Glutamatergic neuron (in vitro differentiated cells): ENCODE measurements at regions not wholly inside any gene's neighbourhood (a gene's known extent, or its start where the extent isn't known, plus 50 kb on each side); places are given as distances from the start of the nearest gene placed in this dataset.
"Not testable (repeated sequence)": the region's sequence is repeated elsewhere in the genome, so short reads cannot be mapped to it uniquely, and the experiment has no call there.

Experiments
- DNase-seq: peaks from one replicate; pipeline ENCODE4 v3.0.0; 2022
- H3K27ac Mint-ChIP-seq: one replicate; pipeline ENCODE4 v1.8.0; 2020; ENCODE audit warnings: mild to moderate bottlenecking, mixed read lengths, inconsistent platforms; ENCODE audit not compliant: unreplicated experiment
- H3K27me3 Mint-ChIP-seq: one replicate; pipeline ENCODE4 v1.8.0; 2020; ENCODE audit warnings: mild to moderate bottlenecking, moderate library complexity, mixed read lengths, inconsistent platforms; ENCODE audit not compliant: unreplicated experiment
- H3K36me3 Mint-ChIP-seq: one replicate; pipeline ENCODE4 v1.8.0; 2020; ENCODE audit warnings: mild to moderate bottlenecking, mixed read lengths, inconsistent platforms; ENCODE audit not compliant: unreplicated experiment
- H3K4me1 Mint-ChIP-seq: one replicate; pipeline ENCODE4 v1.8.0; 2020; ENCODE audit warnings: mild to moderate bottlenecking, low read depth, mixed read lengths, inconsistent platforms; ENCODE audit not compliant: unreplicated experiment
- H3K4me3 Mint-ChIP-seq: one replicate; pipeline ENCODE4 v1.8.0; 2020; ENCODE audit warnings: mild to moderate bottlenecking, mixed read lengths, inconsistent platforms; ENCODE audit not compliant: unreplicated experiment
- H3K9me3 Mint-ChIP-seq: one replicate; pipeline ENCODE4 v1.8.0; 2020; ENCODE audit warnings: mild to moderate bottlenecking, moderate library complexity, mixed read lengths, inconsistent platforms; ENCODE audit not compliant: unreplicated experiment
- CTCF ChIP-seq: fragments of 200-600 bp; sonication (generic); IDR thresholded peaks from one replicate; pipeline ENCODE4 v1.5.0; 2021; ENCODE audit not compliant: partially characterized antibody, unreplicated experiment

GRCh38 chr21:22374218-22374969 is 1376.2 kb downstream of the NCAM2 start:
- H3K27ac Mint-ChIP-seq: no peak overlapping the region
- H3K4me3 Mint-ChIP-seq: no peak overlapping the region

GRCh38 chr21:22377795-22378194 is 1379.6 kb downstream of the NCAM2 start:
- not testable (repeated sequence) for H3K27me3 Mint-ChIP-seq, H3K36me3 Mint-ChIP-seq, DNase-seq, H3K4me3 Mint-ChIP-seq, H3K4me1 Mint-ChIP-seq, H3K27ac Mint-ChIP-seq, H3K9me3 Mint-ChIP-seq

More at GRCh38 chr21:22374218-22374969, 1376.2 kb downstream of the NCAM2 start:
- DNase-seq: no peak
- H3K9me3 Mint-ChIP-seq: no peaks in the 10 kb centered on the region
- H3K36me3 Mint-ChIP-seq: no peaks in the 10 kb centered on the region
- peaks cover 1% of the 10 kb centered on the region for H3K27me3 Mint-ChIP-seq
- TF ChIP-seq CTCF: no peak
- no peaks in the 10 kb centered on the region for H3K4me1 Mint-ChIP-seq

GRCh38 chr21:22393324-22393723 is 1395.1 kb downstream of the NCAM2 start:
- no peak overlapping the region for H3K4me3 Mint-ChIP-seq
- H3K27me3 Mint-ChIP-seq: peaks cover 8% of the 10 kb centered on the region

GRCh38 chr21:22395965-22396364 is 1397.8 kb downstream of the NCAM2 start:
- no peak for DNase-seq
- H3K36me3 Mint-ChIP-seq: no peaks in the 10 kb centered on the region
- H3K27ac Mint-ChIP-seq: no peak overlapping the region
- H3K4me1 Mint-ChIP-seq: peaks cover 6% of the 10 kb centered on the region
- TF ChIP-seq CTCF: no peak
- no peak overlapping the region for H3K4me3 Mint-ChIP-seq
- H3K9me3 Mint-ChIP-seq: peaks cover 4% of the 10 kb centered on the region
- peaks cover 4% of the 10 kb centered on the region for H3K27me3 Mint-ChIP-seq

More at GRCh38 chr21:22393324-22393723, 1395.1 kb downstream of the NCAM2 start:
- Mint-ChIP-seq H3K27ac (no peak overlapping the region), H3K4me1 (peaks cover 6% of the 10 kb centered on the region), H3K9me3 (peaks cover 4% of the 10 kb centered on the region), H3K36me3 (no peaks in the 10 kb centered on the region)
- TF ChIP-seq CTCF: no peak
- no peak for DNase-seq

GRCh38 chr21:22399681-22400514 is 1401.7 kb downstream of the NCAM2 start:
- Mint-ChIP-seq H3K27me3 (no peaks in the 10 kb centered on the region), H3K4me3 (no peak overlapping the region), H3K36me3 (no peaks in the 10 kb centered on the region), H3K27ac (no peak overlapping the region), H3K4me1 (no peaks in the 10 kb centered on the region), H3K9me3 (no peaks in the 10 kb centered on the region)
- no peak for TF ChIP-seq CTCF
- no peak for DNase-seq
